K562 (cell line): ENCODE measurements at regions not wholly inside any gene's neighbourhood (a gene's known extent, or its start where the extent isn't known, plus 50 kb on each side); places are given as distances from the start of the nearest gene placed in this dataset.

ENCODE experiments used
- ATAC-seq: fragments of 200-7000 bp; cut with Tn5 transposase; 3 replicates; pipeline ENCODE4 v1.9.1; 2020; ENCODE audit warnings: moderate library complexity
- BruUV-seq: library from RNA; stranded (reverse); fragments of 400-500 nt; replicated peaks from 2 replicates; lab custom pipeline; 2021; lab: Mats Ljungman, UMichigan
- CTCF ChIA-PET: fragments of 300-600 bp; formaldehyde crosslinking; extraction: SDS; loops from one replicate; lab custom pipeline; 2021; ENCODE audit warnings: low intra/inter-chr PET ratio; lab: Yijun Ruan, JAX
- POLR2A ChIA-PET: fragments of 300-600, 350-650 bp; sonication (Branson Sonifier 250); formaldehyde crosslinking; extraction: SDS; loops from one replicate; lab custom pipeline; 2021; ENCODE audit warnings: antibody characterized with exemption, inconsistent platforms; lab: Yijun Ruan, JAX
- DNase-seq, 4 experiments: peaks; one replicate each; pipeline versions ENCODE4 v3.0.0 to v3.0.0-alpha.2; 2011 to 2018; ENCODE audit warnings: low spot score in 3 of 4, mixed read lengths in 3 of 4; ENCODE audit errors: extremely low read depth in 1 of 4
- FAIRE-seq: peaks from 2 replicates; lab custom pipeline; 2011; peaks lifted over from hg19 to GRCh38; lab: Jason Lieb, UNC
- H2AFZ ChIP-seq: 2 replicates; pipeline ENCODE4 v1.6.0; 2011; ENCODE audit warnings: low read depth, low read length, control low read depth, inconsistent platforms
- H3K27ac ChIP-seq: fragments of 200-600 bp; 3 replicates; pipeline ENCODE4 v1.8.0; 2011; ENCODE audit warnings: low read depth, mild to moderate bottlenecking, control low read depth, inconsistent platforms, low read length, moderate library complexity, mixed read lengths; ENCODE audit errors: extremely low read depth
- H3K27me3 ChIP-seq, 2 experiments: fragments of 300-600 bp in 1 of 2; 2 replicates in 1 of 2; 3 replicates in 1 of 2; pipeline versions ENCODE4 v1.6.0 to v1.8.0; 2011; ENCODE audit warnings: inconsistent platforms in 2 of 2, low read length in 2 of 2, mild to moderate bottlenecking in 1 of 2, mixed read lengths in 1 of 2, moderate library complexity in 1 of 2; ENCODE audit not compliant: control insufficient read depth in 2 of 2, insufficient read depth in 2 of 2
- H3K36me3 ChIP-seq: fragments of 300-600 bp; 3 replicates; pipeline ENCODE4 v1.8.0; 2011; ENCODE audit warnings: mild to moderate bottlenecking, low read length, inconsistent platforms; ENCODE audit not compliant: control insufficient read depth, insufficient read depth
- H3K4me1 ChIP-seq, 2 experiments: fragments of 200-600 bp in 1 of 2; replicated peaks in 1 of 2; 2 replicates in 1 of 2; 3 replicates in 1 of 2; pipeline versions ENCODE4 v1.5.1 to v1.8.0; 2011; ENCODE audit warnings: inconsistent platforms in 2 of 2, low read length in 2 of 2, mild to moderate bottlenecking in 1 of 2, mixed read lengths in 1 of 2, moderate library complexity in 1 of 2; ENCODE audit not compliant: control insufficient read depth in 2 of 2, insufficient read depth in 2 of 2
- H3K4me2 ChIP-seq: 2 replicates; pipeline ENCODE4 v1.6.1; 2011; ENCODE audit warnings: low read length, control low read depth, inconsistent platforms, mixed read lengths; ENCODE audit not compliant: insufficient read depth
- H3K4me3 ChIP-seq: fragments of 200-600 bp; sonication (generic), shearing (Covaris generic); 2 replicates; pipeline ENCODE4 v1.5.1; 2016; ENCODE audit warnings: control low read depth, inconsistent platforms
- H3K79me2 ChIP-seq: fragments of 200-600 bp; 3 replicates; pipeline ENCODE4 v1.8.0; 2011; ENCODE audit warnings: low read length, inconsistent platforms; ENCODE audit not compliant: control insufficient read depth, insufficient read depth
- H3K9ac ChIP-seq, 2 experiments: 2 replicates each; pipeline versions ENCODE4 v1.6.0 to v1.6.1; 2011; ENCODE audit warnings: low read depth in 2 of 2, low read length in 2 of 2, control low read depth in 1 of 2, inconsistent platforms in 1 of 2, mild to moderate bottlenecking in 1 of 2, mixed read lengths in 1 of 2; ENCODE audit not compliant: insufficient read depth in 1 of 2
- H3K9me1 ChIP-seq: one replicate; pipeline ENCODE4 v1.6.0; 2011; ENCODE audit warnings: inconsistent platforms, mild to moderate bottlenecking, low read length, moderate library complexity; ENCODE audit not compliant: control insufficient read depth, insufficient read depth
- H3K9me3 ChIP-seq: replicated peaks from 2 replicates; pipeline ENCODE4 v1.5.1; 2011; ENCODE audit warnings: low read depth, low read length, inconsistent platforms; ENCODE audit not compliant: control insufficient read depth, insufficient read depth
- H4K20me1 ChIP-seq: replicated peaks from 2 replicates; pipeline ENCODE4 v1.6.1; 2011; ENCODE audit warnings: low read length, inconsistent platforms, mixed read lengths; ENCODE audit not compliant: control insufficient read depth, insufficient read depth
- IRF2 ChIP-seq: sonication (generic); formaldehyde crosslinking; IDR thresholded peaks from 2 replicates; pipeline ENCODE4 v1.8.1; 2022; ENCODE audit warnings: mild to moderate bottlenecking, missing genetic modification reagents
- KLF16 ChIP-seq: IDR thresholded peaks from 2 replicates; pipeline ENCODE4 v1.6.1; 2016; ENCODE audit warnings: antibody characterized with exemption
- MAFK ChIP-seq: IDR thresholded peaks from 2 replicates; pipeline ENCODE4 v1.6.1; 2011; ENCODE audit warnings: low read length, improper control_type of control experiment
- NFIX ChIP-seq: fragments of 250-450 bp; sonication (Bioruptor Pico); IDR thresholded peaks from 2 replicates; pipeline ENCODE4 v1.4.0; 2020; ENCODE audit warnings: low read depth, mild to moderate bottlenecking, moderate library complexity
- NR1H2 ChIP-seq: sonication (generic); formaldehyde crosslinking; IDR thresholded peaks from 2 replicates; pipeline ENCODE4 v1.4.0; 2020; ENCODE audit warnings: mild to moderate bottlenecking, missing genetic modification reagents
- RAD21 ChIP-seq, 2 experiments: fragments of 250-450 bp in 1 of 2; fragments of 450-650 bp in 1 of 2; sonication (Bioruptor Pico) in 1 of 2; formaldehyde crosslinking in 1 of 2; IDR thresholded peaks in 1 of 2; conservative IDR thresholded peaks in 1 of 2; 2 replicates each; pipeline versions ENCODE4 v1.4.0 to v1.8.0; 2020 to 2022; ENCODE audit warnings: mild to moderate bottlenecking in 2 of 2, moderate library complexity in 1 of 2
- ZNF174 ChIP-seq: fragments of 250-450 bp; sonication (Bioruptor Pico); IDR thresholded peaks from 2 replicates; pipeline ENCODE4 v1.4.0; 2020; ENCODE audit warnings: mild to moderate bottlenecking
- ZNF561 ChIP-seq: fragments of 450-650 bp; formaldehyde crosslinking; conservative IDR thresholded peaks from 2 replicates; pipeline ENCODE4 v1.4.0; 2020; ENCODE audit warnings: mild to moderate bottlenecking, moderate library complexity
- WGBS: fragments of 100-300 bp; shearing (Covaris generic); methylation state at CpG from one replicate; pipeline ENCODE4 v1.1.6; 2016; ENCODE audit warnings: low coverage, mixed read lengths; ENCODE audit not compliant: insufficient coverage; ENCODE audit errors: missing lambda C conversion rate; 5-methylcytosine and 5-hydroxymethylcytosine counted together
- in situ Hi-C: fragments of 300-500 bp; cut with MboI; formaldehyde crosslinking; loops from 4 replicates; pipeline ENCODE4 v1.15.0; 2018; ENCODE audit warnings: inconsistent platforms, mixed read lengths
- intact Hi-C: fragments of 100-400 bp; cut with micrococcal nuclease; formaldehyde crosslinking; loops from 2 replicates; pipeline ENCODE4 v1.14.2; 2022
- TF ChIP-seq, protein P1 (sequence below): fragments of 200-800 bp; sonication (Bioruptor generic); IDR thresholded peaks from 2 replicates; pipeline ENCODE4 v1.6.1; 2017; ENCODE audit warnings: missing genetic modification characterization, missing compliant biosample characterization
- TF ChIP-seq, protein P2 (sequence below): sonication (generic); formaldehyde crosslinking; IDR thresholded peaks from 2 replicates; pipeline ENCODE4 v1.8.1; 2023; ENCODE audit warnings: mild to moderate bottlenecking, missing genetic modification reagents
- TF ChIP-seq, protein P3 (sequence below): fragments of 250-450 bp; sonication (Bioruptor Pico); IDR thresholded peaks from 2 replicates; pipeline ENCODE4 v1.8.0; 2021; ENCODE audit warnings: moderate library complexity, mild to moderate bottlenecking, inconsistent platforms
- TF ChIP-seq, protein P4 (sequence below): fragments of 450-650 bp; conservative IDR thresholded peaks from 2 replicates; pipeline ENCODE4 v1.6.1; 2016; ENCODE audit warnings: missing genetic modification characterization, low read depth, mild to moderate bottlenecking, missing compliant biosample characterization, moderate library complexity
- TF ChIP-seq, protein P5 (sequence below), 3 experiments: fragments of 200-800 bp in 1 of 3; fragments of 250-450 bp in 1 of 3; fragments of 450-650 bp in 1 of 3; sonication (Bioruptor Pico) in 1 of 3; sonication (Bioruptor generic) in 1 of 3; formaldehyde crosslinking in 1 of 3; IDR thresholded peaks; 2 replicates each; pipeline versions ENCODE4 v1.6.1 to v1.8.0; 2016 to 2022; ENCODE audit warnings: mild to moderate bottlenecking in 2 of 3, missing genetic modification characterization in 2 of 3, missing compliant biosample characterization in 1 of 3, moderate library complexity in 1 of 3

DNA sequence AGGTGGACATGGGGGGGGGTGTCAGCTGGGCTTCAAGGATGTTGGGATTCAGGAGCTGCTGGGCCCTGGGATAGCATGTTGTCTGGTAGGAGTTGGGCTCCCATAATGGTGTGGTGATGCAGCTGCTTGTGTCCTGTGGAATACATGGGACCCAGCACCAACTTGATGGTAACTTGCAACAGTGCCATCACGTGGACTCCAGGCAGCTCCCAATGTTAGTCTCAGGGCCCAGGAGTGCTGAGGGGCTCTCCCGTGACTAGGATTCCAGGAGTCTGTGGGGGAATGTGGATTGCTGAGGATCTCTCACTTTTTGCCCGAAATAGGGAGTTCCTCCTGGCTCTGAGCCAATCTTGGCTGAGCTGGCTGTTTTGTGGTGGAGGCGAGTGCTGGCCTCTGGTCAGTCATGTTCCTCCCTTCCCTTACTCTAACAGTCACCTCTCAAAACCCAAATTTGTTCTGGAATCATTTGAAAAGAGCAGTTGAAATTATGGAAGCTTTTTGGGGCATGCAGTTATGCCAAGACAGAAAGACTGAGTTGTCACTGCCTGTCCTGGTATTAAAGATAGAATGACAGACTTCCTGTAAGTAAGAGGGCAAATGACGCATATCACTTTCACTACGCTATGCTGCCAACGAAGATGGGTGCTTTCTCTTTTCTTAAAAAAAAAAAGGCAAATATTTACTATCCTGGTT is 607.1 kb downstream of the ADCYAP1 start:
- WGBS: 23% methylated on average over 7 of the region's 7 CpGs
- intact Hi-C loops (no loop called here), in situ Hi-C loops (no loop called here)
- ATAC-seq: peak; percentile 78
- H3K9me3 ChIP-seq: peaks cover 13% of the 10 kb centered on the region
- peak overlapping the region; percentile 75 for H2AFZ ChIP-seq
- no peaks in the 10 kb centered on the region for H3K27me3 ChIP-seq
- H3K9ac ChIP-seq: peak overlapping the region; percentile 50 to 62; a peak in 3 of 4 replicates
- H4K20me1 ChIP-seq: no peaks in the 10 kb centered on the region
- FAIRE-seq: peak; percentile 48
- ChIA-PET CTCF (no interaction called here), POLR2A (interaction anchor here (0.6 to 0.9 kb wide), 3 partner anchors 92 to 326 kb away, joined by 3 read pairs; no protein-coding TSS in a partner anchor)
- H3K4me3 ChIP-seq: peak overlapping the region; percentile 16; the same call in 1 of the 2 replicates
- peak in 2 of 4 experiments; percentile 43 to 76 for DNase-seq
- H3K4me1 ChIP-seq: peaks cover 14 to 19% of the 10 kb centered on the region in 2 experiments
- H3K9me1 ChIP-seq: no peaks in the 10 kb centered on the region
- H3K27ac ChIP-seq: peak overlapping the region; percentile 67
- no TSS peak for BruUV-seq
- no peaks in the 10 kb centered on the region for H3K36me3 ChIP-seq
- H3K4me2 ChIP-seq: peak overlapping the region; percentile 82
- peaks cover 50% of the 10 kb centered on the region for H3K79me2 ChIP-seq
- TF ChIP-seq NFIX (CRISPR knock-in tag) (peak; percentile 79), KLF16 (no peak), NR1H2 (CRISPR knock-in tag) (no peak), RAD21 (CRISPR knock-in tag; conservative IDR thresholded peaks at IDR 0.05 in 1 of 2, IDR thresholded peaks at IDR 0.05 in 1 of 2) (peak; percentile 7 to 23; a peak in 3 of 4 replicates), MAFK (peak; percentile 48; the same call in 1 of the 2 replicates), IRF2 (CRISPR knock-in tag) (no peak), ZNF561 (CRISPR knock-in tag) (no peak), ZNF174 (CRISPR knock-in tag) (no peak)
- TF ChIP-seq, protein P1, sequence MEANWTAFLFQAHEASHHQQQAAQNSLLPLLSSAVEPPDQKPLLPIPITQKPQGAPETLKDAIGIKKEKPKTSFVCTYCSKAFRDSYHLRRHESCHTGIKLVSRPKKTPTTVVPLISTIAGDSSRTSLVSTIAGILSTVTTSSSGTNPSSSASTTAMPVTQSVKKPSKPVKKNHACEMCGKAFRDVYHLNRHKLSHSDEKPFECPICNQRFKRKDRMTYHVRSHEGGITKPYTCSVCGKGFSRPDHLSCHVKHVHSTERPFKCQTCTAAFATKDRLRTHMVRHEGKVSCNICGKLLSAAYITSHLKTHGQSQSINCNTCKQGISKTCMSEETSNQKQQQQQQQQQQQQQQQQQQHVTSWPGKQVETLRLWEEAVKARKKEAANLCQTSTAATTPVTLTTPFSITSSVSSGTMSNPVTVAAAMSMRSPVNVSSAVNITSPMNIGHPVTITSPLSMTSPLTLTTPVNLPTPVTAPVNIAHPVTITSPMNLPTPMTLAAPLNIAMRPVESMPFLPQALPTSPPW (CRISPR knock-in tag): peak; percentile 39; the same call in 1 of the 2 replicates
- TF ChIP-seq, protein P2, sequence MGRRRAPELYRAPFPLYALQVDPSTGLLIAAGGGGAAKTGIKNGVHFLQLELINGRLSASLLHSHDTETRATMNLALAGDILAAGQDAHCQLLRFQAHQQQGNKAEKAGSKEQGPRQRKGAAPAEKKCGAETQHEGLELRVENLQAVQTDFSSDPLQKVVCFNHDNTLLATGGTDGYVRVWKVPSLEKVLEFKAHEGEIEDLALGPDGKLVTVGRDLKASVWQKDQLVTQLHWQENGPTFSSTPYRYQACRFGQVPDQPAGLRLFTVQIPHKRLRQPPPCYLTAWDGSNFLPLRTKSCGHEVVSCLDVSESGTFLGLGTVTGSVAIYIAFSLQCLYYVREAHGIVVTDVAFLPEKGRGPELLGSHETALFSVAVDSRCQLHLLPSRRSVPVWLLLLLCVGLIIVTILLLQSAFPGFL: no peak
- TF ChIP-seq, protein P3, sequence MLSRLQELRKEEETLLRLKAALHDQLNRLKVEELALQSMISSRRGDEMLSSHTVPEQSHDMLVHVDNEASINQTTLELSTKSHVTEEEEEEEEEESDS (CRISPR knock-in tag): no peak
- TF ChIP-seq, protein P4, sequence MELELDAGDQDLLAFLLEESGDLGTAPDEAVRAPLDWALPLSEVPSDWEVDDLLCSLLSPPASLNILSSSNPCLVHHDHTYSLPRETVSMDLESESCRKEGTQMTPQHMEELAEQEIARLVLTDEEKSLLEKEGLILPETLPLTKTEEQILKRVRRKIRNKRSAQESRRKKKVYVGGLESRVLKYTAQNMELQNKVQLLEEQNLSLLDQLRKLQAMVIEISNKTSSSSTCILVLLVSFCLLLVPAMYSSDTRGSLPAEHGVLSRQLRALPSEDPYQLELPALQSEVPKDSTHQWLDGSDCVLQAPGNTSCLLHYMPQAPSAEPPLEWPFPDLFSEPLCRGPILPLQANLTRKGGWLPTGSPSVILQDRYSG (tag): no peak
- TF ChIP-seq, protein P5, sequence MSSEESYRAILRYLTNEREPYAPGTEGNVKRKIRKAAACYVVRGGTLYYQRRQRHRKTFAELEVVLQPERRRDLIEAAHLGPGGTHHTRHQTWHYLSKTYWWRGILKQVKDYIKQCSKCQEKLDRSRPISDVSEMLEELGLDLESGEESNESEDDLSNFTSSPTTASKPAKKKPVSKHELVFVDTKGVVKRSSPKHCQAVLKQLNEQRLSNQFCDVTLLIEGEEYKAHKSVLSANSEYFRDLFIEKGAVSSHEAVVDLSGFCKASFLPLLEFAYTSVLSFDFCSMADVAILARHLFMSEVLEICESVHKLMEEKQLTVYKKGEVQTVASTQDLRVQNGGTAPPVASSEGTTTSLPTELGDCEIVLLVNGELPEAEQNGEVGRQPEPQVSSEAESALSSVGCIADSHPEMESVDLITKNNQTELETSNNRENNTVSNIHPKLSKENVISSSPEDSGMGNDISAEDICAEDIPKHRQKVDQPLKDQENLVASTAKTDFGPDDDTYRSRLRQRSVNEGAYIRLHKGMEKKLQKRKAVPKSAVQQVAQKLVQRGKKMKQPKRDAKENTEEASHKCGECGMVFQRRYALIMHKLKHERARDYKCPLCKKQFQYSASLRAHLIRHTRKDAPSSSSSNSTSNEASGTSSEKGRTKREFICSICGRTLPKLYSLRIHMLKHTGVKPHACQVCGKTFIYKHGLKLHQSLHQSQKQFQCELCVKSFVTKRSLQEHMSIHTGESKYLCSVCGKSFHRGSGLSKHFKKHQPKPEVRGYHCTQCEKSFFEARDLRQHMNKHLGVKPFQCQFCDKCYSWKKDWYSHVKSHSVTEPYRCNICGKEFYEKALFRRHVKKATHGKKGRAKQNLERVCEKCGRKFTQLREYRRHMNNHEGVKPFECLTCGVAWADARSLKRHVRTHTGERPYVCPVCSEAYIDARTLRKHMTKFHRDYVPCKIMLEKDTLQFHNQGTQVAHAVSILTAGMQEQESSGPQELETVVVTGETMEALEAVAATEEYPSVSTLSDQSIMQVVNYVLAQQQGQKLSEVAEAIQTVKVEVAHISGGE (CRISPR knock-in tag; IDR thresholded peaks at IDR 0.05): 0 out of 6 replicates have a peak, but pooled peaks of 1 of the 3 experiments have one; percentile 27
